OCI-LY1 (cell line): ENCODE measurements at regions not wholly inside any gene's neighbourhood (a gene's known extent, or its start where the extent isn't known, plus 50 kb on each side); places are given as distances from the start of the nearest gene placed in this dataset.

Source experiments
- H2AFZ ChIP-seq: fragments of 200-600 bp; sonication (generic), shearing (Covaris generic); 2 replicates; pipeline ENCODE4 v1.6.0; 2014; ENCODE audit warnings: antibody characterized with exemption, mild to moderate bottlenecking, low read length
- H3F3A ChIP-seq: fragments of 200-600 bp; sonication (generic), shearing (Covaris generic); 2 replicates; pipeline ENCODE4 v1.6.0; 2014; ENCODE audit warnings: mild to moderate bottlenecking, antibody characterized with exemption, low read length, moderate library complexity; ENCODE audit not compliant: insufficient read depth
- H3K27ac ChIP-seq: fragments of 200-600 bp; sonication (generic); 2 replicates; pipeline ENCODE4 v1.5.1; 2014; ENCODE audit warnings: low read length, mixed run types, mild to moderate bottlenecking, low read depth; ENCODE audit not compliant: poor library complexity, severe bottlenecking
- H3K27me3 ChIP-seq: fragments of 200-600 bp; sonication (generic); 2 replicates; pipeline ENCODE4 v1.6.0; 2014; ENCODE audit warnings: antibody characterized with exemption, mild to moderate bottlenecking, low read length, moderate library complexity; ENCODE audit not compliant: insufficient read depth
- H3K36me3 ChIP-seq: fragments of 200-600 bp; sonication (generic); 2 replicates; pipeline ENCODE4 v1.6.1; 2014; ENCODE audit warnings: mild to moderate bottlenecking, antibody characterized with exemption, low read length, moderate library complexity, mixed read lengths; ENCODE audit not compliant: insufficient read depth
- H3K4me1 ChIP-seq: fragments of 200-600 bp; sonication (generic); 2 replicates; pipeline ENCODE4 v1.5.1; 2014; ENCODE audit warnings: mild to moderate bottlenecking, low read length, moderate library complexity; ENCODE audit not compliant: insufficient read depth, severe bottlenecking
- H3K4me2 ChIP-seq: fragments of 200-600 bp; sonication (generic), shearing (Covaris generic); 2 replicates; pipeline ENCODE4 v1.6.1; 2014; ENCODE audit warnings: low read length
- H3K4me3 ChIP-seq: fragments of 200-600 bp; sonication (generic); 2 replicates; pipeline ENCODE4 v1.5.1; 2014; ENCODE audit warnings: low read length, low read depth, mild to moderate bottlenecking, mixed read lengths; ENCODE audit not compliant: poor library complexity, severe bottlenecking
- H3K79me2 ChIP-seq: fragments of 200-600 bp; shearing (Covaris generic); 2 replicates; pipeline ENCODE4 v1.6.1; 2016; ENCODE audit warnings: mixed run types, low read length, mixed read lengths; ENCODE audit not compliant: insufficient read depth
- H3K9ac ChIP-seq: fragments of 200-600 bp; sonication (generic), shearing (Covaris generic); 2 replicates; pipeline ENCODE4 v1.6.1; 2014; ENCODE audit warnings: mild to moderate bottlenecking, low read length, mixed read lengths
- H3K9me2 ChIP-seq: fragments of 200-600 bp; sonication (generic), shearing (Covaris generic); 2 replicates; pipeline ENCODE4 v1.6.1; 2014; ENCODE audit warnings: low read depth, mild to moderate bottlenecking, low read length, mixed read lengths
- H3K9me3 ChIP-seq: fragments of 200-600 bp; shearing (Covaris generic); 2 replicates; pipeline ENCODE4 v1.6.1; 2014; ENCODE audit warnings: low read length, mixed read lengths
- H4K20me1 ChIP-seq: fragments of 200-600 bp; sonication (generic), shearing (Covaris generic); 2 replicates; pipeline ENCODE4 v1.6.0; 2016; ENCODE audit warnings: mild to moderate bottlenecking, low read length; ENCODE audit not compliant: insufficient read depth
- EZH2 ChIP-seq: fragments of 200-600 bp; sonication (generic), shearing (Covaris generic); IDR thresholded peaks from 2 replicates; pipeline ENCODE4 v1.8.0; 2017; ENCODE audit warnings: borderline replicate concordance, mixed run types, mild to moderate bottlenecking, antibody characterized with exemption, low read length, moderate library complexity, mixed read lengths
- TF ChIP-seq, protein P1 (sequence below): fragments of 200-600 bp; sonication (generic), shearing (Covaris generic); IDR thresholded peaks from 2 replicates; pipeline ENCODE4 v1.5.1; 2017; ENCODE audit warnings: mild to moderate bottlenecking, antibody characterized with exemption, low read length, moderate library complexity, mixed read lengths

DNA sequence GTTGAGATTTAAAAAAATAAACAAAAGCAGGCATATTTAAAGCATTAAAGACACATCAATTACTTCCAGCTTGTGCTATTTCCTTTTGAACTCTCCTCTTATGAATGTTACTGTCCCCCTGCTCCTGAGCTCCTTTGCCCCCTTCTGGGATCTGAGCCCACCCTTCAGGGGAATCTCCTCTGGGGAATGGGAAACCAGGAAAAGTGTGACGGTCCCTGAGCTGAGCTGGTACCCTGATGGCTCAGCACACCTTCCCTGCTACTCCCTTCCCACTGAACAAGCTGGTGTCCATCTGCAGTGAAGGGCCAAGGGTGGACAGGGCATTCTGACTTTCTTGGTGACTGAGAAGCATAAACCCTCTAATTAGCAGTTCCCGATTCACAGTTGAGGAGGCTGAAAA, 356.3 kb downstream of the PTEN start:
- Histone ChIP-seq H3K9ac (no peak overlapping the region), H3K27me3 (no peaks in the 10 kb centered on the region), H2AFZ (no peak overlapping the region), H3K4me3 (no peak overlapping the region), H4K20me1 (no peaks in the 10 kb centered on the region), H3K79me2 (no peaks in the 10 kb centered on the region), H3K4me1 (no peaks in the 10 kb centered on the region), H3K36me3 (peaks cover 43% of the 10 kb centered on the region), H3F3A (no peaks in the 10 kb centered on the region), H3K9me2 (no peaks in the 10 kb centered on the region), H3K27ac (no peak overlapping the region), H3K9me3 (no peaks in the 10 kb centered on the region), H3K4me2 (no peak overlapping the region)
- no peak for TF ChIP-seq EZH2
- TF ChIP-seq, protein P1, sequence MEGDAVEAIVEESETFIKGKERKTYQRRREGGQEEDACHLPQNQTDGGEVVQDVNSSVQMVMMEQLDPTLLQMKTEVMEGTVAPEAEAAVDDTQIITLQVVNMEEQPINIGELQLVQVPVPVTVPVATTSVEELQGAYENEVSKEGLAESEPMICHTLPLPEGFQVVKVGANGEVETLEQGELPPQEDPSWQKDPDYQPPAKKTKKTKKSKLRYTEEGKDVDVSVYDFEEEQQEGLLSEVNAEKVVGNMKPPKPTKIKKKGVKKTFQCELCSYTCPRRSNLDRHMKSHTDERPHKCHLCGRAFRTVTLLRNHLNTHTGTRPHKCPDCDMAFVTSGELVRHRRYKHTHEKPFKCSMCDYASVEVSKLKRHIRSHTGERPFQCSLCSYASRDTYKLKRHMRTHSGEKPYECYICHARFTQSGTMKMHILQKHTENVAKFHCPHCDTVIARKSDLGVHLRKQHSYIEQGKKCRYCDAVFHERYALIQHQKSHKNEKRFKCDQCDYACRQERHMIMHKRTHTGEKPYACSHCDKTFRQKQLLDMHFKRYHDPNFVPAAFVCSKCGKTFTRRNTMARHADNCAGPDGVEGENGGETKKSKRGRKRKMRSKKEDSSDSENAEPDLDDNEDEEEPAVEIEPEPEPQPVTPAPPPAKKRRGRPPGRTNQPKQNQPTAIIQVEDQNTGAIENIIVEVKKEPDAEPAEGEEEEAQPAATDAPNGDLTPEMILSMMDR = no peak

DNA sequence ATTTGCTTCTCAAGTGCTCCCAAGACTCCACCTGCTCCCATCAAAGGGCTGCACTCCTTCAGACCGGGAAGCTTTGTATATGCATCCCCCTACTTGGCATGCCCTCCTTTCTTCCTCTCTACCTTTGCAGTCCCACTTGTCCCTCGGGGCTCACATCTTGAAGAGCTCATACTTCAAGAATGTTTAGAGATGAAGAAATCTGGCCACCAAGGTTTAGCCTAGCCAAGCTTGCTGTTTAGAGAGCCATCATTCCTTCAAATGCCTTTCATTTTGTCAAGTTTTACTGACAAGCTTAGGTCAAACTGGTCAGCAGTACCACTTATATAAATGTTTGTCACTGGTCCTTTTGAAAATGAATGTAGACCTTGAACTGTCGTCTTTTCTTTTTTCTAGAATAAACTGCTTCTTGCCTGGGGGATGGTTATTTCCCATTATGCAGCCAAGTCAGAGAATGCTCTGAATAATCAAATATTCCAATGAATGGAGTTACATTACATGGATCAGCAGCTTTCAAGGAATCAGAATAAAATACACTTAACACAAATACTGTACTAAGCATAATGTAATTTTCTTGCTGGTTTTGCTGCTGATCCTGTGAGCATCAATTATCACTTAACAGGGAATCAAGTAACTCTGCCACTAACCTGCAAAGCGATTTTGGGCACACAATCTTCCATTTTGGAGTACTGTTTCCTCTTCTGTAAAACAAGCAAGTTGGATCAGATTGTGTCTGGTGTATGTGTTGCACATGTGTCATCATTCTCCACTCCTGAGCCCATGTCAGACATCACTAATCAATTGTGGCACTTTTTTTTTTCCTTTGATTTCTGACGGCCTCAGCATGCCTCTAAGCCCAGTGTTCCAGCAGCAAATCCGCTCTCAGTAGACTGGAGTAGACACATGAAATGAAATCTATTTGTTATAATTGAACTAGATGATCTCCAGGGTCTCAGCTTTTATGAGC, 357.9 kb downstream of the PTEN start:
- Histone ChIP-seq H2AFZ (no peak overlapping the region), H3F3A (no peaks in the 10 kb centered on the region), H3K9ac (no peak overlapping the region), H3K4me3 (no peak overlapping the region), H3K9me2 (no peaks in the 10 kb centered on the region), H3K4me2 (no peak overlapping the region), H3K4me1 (no peaks in the 10 kb centered on the region), H4K20me1 (no peaks in the 10 kb centered on the region), H3K27me3 (no peaks in the 10 kb centered on the region), H3K36me3 (peaks cover 47% of the 10 kb centered on the region), H3K9me3 (no peaks in the 10 kb centered on the region), H3K27ac (no peak overlapping the region), H3K79me2 (no peaks in the 10 kb centered on the region)
- TF ChIP-seq, protein P1 = no peak
- no peak for TF ChIP-seq EZH2

DNA sequence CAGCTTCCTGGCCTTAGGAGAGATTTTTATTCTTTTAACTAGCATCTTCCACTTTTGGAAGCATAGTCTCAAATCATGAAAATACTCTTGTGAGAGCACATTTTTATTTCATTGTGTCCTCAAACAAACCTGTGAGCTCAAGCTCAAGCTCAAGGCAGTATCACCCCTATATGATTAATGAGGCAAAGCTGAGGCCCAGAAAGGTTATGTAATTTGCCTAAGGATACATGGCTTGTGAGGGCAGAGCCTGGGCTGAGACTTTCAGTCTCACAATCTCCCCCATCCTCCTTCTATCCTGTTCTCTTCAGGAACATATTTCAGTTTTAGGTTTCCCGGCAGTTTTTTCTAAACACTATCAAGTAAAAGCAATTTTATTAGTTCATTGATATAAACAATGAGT, 359.5 kb downstream of the PTEN start:
- H3F3A ChIP-seq = no peaks in the 10 kb centered on the region
- peaks cover 55% of the 10 kb centered on the region for H3K36me3 ChIP-seq
- no peak overlapping the region for H3K9ac ChIP-seq
- no peak overlapping the region for H2AFZ ChIP-seq
- no peak overlapping the region for H3K27ac ChIP-seq
- no peaks in the 10 kb centered on the region for H3K4me1 ChIP-seq
- TF ChIP-seq EZH2 = no peak
- TF ChIP-seq, protein P1 = no peak
- H3K27me3 ChIP-seq = no peaks in the 10 kb centered on the region
- H4K20me1 ChIP-seq = no peaks in the 10 kb centered on the region
- no peak overlapping the region for H3K4me2 ChIP-seq
- no peaks in the 10 kb centered on the region for H3K9me2 ChIP-seq
- no peaks in the 10 kb centered on the region for H3K79me2 ChIP-seq
- no peaks in the 10 kb centered on the region for H3K9me3 ChIP-seq
- H3K4me3 ChIP-seq = no peak overlapping the region
